HUDEP-2 (cell line): ENCODE measurements at regions not wholly inside any gene's neighbourhood (a gene's known extent, or its start where the extent isn't known, plus 50 kb on each side); places are given as distances from the start of the nearest gene placed in this dataset.

Experiments
- DNase-seq, 76 experiments: peaks; one replicate each; lab custom pipeline; 2025; ENCODE audit not compliant: unreplicated experiment in 76 of 76; lab: John Stamatoyannopoulos, UW

DNA sequence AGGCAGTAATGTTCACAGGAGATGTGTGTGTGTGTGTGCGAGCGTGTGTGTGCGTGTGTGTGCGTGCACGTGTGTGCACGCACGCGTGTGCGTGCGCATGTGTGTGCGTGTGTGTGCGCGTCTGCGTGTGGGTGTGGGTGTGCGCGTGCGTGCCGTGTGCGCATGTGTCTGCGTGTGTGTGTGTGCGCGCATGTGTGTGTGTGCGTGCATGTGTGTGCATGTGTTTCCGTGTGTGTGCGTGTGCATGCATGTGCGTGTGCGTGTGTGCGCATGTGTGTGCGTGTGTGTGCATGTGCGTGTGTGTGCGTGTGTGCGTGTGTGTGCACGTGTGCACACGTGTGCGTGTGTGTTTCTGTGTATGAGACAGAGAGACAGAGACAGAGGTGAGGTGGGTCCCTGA lies 136.0 kb upstream of the CST7 start:
- DNase-seq = no peak

DNA sequence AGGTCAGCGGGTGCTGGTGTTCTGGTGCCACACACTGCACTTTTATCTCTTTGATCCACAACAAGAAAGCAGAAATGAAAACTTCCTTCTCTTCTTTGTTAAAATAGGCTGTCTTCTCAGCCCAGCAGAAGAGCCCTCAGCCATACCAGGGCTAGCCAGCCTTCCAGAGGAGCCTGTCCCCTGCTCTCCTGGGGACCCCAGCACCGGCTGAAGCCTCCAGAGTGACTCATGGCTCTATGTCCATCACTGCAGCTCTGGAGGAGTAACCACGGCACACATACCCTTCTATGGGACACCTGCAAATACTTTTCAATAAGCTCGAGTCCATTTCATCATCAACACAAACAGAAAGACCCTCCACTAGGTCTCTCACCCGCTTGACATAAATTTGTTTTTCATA lies 135.6 kb upstream of the CST7 start:
- DNase-seq = no peak

DNA sequence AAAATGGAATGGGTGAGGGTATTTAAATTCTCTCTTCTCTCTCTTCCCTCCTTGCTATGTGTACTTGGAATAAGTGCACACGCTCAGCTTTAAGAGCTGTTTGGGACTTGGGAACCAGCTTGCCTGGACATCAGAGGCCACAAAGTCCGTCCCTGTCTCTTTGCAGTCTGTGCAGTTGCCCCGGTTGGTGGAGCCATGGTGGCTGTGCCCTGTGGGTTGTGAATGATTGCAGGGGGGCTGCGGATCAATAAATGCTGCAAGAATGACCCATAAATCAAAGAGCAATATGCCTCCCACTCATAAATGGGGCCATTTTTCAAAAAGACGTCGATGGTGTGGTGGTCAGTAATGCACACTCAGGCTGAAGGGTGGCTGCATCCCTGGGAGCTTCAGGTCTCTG lies 135.1 kb upstream of the CST7 start:
- DNase-seq = no peak

DNA sequence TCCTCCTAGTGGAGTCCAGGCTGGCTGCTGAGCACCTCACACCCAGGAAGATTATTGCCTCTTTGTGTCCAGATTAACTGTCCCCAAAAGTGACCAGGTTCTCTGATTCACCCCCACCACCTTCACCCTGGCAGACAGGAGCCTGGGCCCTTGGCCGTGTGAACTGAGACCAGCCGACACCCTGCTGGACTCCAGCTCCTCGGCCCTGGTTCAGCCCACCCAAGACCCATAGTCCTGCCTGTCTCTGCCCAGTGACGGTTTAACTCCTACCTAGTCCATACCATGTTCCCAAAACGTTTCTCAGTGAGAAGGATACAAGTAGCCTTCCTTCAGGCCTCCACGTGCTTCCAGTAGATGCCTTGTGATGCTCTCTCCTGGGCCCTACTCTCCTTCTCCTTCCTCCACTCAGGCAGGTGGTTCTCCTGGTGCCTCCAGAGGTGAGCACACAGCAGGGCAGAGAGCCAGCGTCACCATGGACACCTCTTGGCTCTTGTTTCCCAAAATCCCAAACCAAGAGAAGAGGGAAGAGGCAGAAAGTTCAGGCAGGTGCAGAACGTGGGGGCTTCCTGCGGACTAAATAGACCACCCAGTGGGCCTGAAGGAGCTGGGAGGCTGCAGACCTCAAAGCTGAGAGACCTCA lies 134.4 kb upstream of the CST7 start:
- DNase-seq = no peak

DNA sequence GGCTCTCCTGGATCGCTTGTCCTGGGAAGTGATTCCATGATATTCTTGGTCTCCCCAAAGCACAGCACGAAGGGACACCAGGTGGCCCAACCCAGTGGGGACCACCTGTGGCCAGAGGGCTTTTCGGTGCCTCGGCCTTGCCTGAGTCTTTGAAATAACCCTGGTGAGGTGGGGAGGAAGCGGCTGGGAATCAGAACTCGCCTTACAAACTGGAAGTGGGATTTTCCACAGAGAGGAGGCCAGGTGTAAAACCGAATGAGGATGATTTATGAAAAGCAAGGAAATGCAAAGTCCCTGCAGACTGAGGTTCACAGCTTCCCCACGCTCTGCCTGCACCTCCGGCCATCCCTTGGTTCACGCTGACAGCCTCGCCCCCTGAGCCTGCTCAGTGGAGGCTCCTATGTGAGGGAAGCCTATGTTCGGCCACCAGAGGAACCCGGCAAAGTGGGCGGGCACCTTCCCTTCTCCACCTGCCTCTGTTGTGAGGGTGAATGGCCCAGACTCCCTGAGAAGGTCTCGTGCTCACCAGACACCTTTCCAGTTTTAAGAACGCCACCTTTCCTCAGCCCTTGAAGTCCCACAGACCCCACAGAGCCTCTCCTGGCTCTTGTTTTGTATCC lies 133.8 kb upstream of the CST7 start:
- no peak for DNase-seq

DNA sequence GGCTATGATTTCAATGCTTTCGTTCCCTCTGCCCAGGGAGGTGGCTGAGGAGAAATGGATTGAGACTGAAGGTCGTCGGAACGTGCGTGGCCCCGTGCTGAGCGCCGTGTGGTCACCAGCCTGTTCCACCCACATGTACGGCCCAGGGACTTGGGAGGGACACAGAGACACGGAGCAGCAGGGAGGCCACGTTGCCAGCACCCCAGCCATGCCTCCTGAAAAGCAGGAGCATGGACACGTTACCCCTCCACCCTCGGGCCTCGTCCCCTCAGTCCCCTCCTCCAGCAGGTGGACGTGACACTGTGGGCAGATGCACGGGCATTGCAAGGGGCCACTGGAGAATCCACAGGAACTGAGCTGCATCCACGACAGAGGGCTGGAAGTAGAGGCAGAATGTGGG lies 133.1 kb upstream of the CST7 start:
- no peak for DNase-seq

DNA sequence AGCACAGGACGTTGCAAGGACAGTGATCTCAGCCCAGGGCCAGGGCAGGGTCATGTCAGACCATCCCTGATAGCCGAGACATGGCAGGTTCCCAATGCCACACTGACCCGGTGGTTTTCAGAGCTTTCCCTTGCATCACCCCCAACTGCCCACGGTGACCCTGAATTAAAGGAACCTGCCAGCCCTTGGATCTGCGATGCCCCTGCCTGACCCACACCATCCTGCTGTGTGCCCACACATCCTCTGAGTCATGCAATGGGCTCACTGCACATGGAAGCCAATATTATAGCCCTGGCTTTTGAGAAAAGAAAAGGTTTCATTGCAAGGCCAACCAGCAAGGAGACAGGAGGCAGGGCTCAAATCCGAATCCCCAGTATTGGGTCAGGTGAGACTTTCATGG lies 132.6 kb upstream of the CST7 start:
- DNase-seq = no peak

DNA sequence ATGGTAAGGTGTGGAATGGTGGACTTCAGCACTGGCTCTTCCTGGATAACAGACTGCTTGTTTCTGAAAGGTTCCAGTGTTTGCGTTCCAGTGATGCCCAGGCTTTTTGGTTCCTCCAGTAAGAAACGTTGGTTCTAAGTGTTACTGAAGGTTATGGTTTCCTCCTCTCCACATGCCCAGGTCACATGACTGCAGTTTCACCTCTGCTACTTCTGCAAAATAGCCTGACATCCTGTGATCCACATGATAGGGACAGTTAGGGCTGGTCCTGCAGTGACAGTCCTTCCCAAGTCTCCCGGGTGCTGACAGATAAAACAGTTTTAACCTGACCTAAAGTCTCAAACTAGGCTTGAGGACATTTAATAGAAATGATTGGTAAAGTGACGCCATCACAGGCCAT lies 132.2 kb upstream of the CST7 start:
- DNase-seq = no peak

DNA sequence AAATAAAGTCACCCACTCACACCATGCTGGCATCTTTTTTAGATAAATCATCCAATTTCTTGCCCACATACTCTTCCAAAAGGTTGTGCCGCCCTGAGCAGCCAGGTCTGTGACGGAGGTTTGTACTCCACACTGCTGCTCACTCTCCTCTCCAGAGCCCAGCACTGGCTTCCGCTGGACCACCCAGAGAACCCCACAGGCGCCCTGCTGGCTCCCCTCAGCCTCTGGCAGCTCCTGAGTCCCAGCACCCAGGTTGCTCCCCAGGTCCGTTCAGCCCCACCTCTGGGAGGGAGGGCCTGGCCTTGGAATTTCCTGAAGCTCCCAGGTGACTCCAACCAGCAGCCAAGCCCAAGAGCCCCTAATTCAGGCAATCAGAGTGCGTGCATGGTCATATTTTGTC lies 131.7 kb upstream of the CST7 start:
- no peak for DNase-seq

DNA sequence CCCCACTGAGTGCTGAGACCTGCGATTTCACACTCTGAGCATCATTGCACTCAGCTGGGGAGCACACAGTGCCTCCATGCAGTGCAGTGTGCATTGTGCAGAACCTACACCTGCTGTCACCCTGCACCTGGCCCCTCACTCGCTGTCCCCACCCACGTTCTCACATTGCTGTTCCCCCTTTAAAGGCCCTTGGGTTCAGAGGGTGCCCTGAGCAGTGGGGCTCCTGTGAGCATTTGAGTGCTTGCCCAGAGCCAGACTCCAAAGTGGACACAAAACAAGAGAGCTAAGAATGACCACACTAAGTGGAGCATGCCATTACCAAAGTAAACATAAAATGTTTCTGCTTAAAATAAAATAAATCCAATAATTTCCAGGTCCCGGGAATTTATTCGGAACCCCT lies 131.0 kb upstream of the CST7 start:
- DNase-seq = no peak

DNA sequence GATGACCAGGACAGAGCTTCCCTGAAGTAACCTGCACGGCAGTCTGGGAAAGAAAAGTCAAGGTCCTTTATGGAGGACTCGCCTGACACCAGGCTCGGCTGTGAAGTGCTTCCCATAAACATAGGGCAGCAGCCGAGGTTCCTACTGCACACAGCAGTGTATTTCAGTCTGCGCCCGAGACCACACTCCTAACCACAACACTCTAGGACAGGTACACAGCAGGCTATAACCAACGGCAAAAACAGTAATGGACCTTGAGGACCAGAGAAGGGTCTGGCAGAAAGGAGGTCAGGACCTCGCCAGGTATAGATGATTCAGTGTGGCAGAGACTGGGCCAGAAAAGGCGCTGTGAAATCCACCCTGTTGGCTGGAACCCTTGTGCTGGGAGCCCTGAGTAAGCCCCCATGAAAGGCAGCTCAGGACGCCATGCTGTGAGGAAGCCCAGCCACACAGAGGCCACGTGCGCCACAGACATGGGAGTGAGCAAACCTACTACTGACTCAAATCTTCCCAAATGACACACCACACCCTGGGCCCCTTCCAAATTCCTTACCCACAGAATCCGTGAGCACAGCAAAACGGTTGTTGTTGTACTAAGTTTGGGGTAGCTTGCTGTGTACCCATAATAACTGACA lies 129.6 kb upstream of the CST7 start:
- DNase-seq = no peak

DNA sequence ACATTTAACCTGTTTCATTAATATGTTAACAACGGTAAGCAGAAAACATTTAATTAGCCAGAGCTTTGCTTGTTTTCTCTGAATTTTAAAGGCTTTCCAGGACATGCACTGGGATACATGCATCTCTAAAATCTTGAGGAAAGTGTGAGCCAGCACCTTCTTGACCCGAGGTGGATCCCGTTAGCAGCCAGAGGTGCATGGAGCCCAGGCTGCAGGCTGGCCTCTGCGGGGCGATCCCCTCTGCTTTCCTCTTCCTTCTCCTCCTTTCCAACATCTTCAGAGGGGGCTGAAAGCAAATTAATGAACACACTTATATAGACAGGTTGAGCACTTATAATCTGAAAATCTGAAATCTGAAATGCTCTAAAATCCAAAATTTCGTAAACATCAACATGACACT lies 128.7 kb upstream of the CST7 start:
- no peak for DNase-seq

DNA sequence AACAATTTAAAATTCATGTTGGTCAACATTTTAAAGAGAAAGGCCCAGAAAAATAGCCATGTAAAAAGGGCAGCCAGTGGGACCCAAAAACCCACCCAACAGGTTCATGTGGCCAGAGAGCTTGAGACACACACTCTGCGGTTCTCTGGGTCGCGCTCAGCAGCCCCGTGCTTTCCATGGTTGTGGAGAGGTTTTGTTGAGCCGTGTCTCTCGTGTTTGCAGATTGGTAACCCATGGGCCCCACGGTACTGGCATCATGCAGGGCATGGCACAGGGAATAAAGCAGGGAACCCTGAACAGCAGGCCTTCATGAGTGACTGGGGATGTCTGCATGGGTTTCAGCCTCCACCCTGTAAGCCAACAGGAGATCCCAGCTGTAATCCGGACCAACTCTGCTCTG lies 127.7 kb upstream of the CST7 start:
- no peak for DNase-seq

DNA sequence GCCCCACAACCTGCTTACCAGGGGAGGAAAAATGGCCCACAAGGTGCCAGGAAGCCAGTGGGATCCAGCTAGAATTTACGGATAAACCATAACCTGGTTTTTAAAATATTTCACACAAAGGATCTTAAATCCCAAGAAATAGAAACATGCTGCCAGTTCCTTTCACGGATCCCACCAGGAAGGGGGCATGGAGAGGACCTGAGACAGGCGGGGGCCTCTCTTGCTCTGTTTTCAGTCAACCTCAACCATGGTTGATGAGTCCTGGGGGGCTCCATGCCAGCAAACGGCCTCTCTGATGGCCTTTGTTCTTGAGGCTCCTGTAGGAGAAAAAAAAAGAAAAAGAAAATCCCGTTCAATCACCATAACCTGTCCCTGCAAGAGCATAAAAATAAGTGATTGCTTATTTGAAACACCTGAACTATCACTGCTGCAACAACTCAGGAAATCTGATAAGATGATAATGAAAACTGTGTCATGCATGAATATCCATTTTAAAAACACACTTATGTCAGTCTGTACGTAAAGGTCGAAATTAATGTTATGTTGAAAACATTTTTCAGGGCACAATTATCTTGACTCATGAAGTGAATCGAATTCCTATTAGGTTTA lies 125.8 kb upstream of the CST7 start:
- no peak for DNase-seq

DNA sequence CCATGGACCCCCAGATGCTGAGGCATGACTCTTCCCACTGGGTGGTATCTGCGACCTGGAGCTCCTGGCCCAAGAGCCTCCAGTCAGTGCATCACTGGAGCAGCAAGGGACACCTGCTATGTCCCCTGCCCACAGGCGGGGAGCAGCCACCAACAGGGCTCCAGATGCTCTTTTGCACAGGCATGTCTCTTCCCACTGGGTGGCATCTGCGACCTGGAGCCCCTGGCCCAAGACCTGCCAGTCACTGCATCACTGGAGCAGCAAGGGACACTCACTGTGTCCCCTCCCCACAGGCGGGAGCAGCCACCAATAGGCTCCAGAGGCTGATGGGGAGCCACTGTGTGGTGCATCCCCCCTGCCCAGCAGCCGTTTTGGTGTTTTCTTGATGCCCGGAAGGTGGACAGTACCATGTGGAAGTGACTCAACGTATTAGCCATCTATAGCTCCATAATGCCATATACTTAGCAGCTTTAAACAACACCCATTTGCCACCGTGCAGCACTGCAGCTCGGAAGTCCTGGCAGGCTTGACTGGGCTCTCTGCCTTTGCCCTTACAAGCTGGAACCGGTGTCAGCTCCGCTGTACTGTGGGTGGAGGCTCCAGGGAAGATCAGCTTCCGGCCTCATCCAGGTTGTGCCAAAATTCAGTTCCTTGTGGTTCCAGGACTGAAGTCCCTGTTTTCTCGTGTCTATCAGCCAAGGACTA lies 124.9 kb upstream of the CST7 start:
- DNase-seq = no peak

DNA sequence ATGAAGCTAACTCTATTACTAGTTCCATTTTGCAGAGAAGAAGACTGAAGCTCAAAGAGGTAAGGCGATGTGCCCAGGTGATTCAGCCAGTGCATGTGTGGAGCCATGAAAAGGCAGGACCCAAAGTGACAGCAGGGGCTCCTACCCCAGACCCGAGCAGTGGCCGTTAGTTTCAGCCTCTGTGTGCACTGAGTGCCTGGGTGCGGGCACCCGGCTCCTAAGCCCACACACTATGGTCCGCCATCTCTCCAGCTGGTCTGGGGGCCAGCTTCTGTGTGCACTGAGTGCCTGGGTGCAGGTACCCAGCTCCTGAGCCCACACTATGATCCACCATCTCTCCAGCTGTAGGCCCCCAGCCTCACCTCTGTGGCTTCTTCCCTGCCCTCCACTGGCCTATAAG lies 123.5 kb upstream of the CST7 start:
- DNase-seq = no peak

DNA sequence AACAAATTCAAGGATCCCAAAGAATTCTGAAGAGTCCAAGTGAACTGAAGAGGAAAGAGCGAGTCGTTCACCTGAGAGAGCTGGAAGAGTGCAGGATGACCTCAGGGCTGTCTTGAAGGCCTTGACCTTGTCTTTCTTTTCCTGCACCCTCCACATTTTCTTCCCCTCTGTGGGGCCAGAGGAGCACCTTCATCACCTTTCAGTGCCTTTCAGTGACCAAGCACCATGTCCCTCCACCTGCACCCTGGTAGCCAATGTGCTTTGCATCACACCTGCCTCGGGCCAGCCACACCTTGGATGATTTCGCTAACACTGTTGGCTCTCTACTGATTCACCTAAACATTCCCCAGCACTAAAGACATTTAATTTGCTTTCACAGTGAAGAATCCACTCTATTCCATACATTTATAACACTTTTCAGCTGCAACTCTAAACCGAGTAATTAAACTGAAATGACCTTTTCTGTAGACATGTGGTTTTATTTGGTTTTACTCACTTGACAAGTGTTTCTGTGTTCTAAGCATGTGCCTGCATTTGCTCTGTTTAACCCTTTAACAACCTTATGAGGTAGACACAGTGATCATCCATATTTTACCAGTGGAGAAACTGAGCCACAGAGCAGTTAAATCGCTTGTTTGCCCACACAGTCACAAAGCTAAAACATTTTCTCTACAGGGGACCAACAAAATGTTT lies 121.3 kb upstream of the CST7 start:
- DNase-seq = no peak

DNA sequence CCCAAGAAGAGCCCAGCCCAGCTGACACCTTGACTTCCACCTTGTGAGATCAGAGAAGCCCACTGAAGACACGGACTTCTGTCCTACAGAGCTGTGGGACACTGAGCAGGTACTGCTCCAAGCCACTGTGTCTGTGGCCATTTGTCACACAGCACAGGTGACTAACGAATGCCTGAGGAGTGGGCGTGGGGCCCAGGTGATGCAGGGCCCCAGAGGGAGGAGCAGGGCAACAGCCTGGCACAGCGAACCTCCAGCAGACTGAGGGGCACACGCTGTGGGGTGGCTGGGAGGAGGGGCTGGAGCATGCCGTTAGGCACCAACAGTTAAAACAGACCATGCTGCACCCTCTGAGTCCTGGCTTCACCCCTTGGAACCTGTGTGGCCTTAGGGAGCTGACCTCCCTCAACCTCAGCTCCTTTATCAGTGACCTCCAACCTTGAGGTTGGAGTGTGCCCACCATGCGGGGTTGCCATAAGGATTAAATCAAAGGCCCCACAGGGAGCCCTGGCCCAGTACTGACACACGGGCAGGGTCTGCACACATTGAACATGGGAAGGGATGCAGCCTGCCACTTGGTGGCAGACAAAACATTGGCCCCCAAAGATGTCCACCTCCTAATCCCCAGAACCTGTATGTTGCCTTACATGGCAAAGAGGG lies 119.9 kb upstream of the CST7 start:
- DNase-seq = no peak

DNA sequence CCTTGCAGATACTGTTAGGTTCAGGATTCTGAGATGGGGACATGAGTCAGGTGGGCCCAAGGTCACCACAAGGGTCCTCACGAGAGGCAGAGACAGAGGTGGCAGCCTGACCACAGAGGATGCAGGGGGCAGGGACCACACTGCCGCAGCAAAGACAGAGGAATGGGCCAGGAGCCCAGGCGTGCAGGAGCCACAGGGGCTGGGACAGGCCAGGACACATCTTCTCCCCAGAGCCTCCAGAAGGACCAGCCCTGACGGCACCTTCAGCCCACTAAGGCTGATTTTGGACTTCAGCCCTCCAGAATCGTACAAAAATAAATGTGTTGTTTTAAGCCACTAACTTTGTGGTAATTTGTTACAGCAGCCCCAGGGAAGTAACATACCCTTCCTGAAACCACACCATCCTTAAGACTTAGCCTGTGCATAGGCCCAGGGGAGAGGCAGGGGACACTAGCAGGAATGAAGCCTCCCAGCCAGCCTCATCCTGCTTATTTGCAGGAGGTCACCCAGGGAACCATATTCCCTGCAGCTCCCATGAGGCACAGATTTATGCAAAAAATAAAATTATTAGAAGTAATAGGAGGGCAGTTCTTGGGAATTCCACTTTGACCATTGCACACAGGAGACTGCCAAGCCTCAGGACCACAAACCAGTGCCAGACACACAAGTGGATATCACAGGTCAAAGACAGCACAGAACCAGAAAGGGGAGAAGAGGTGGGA lies 119.3 kb upstream of the CST7 start:
- no peak for DNase-seq

DNA sequence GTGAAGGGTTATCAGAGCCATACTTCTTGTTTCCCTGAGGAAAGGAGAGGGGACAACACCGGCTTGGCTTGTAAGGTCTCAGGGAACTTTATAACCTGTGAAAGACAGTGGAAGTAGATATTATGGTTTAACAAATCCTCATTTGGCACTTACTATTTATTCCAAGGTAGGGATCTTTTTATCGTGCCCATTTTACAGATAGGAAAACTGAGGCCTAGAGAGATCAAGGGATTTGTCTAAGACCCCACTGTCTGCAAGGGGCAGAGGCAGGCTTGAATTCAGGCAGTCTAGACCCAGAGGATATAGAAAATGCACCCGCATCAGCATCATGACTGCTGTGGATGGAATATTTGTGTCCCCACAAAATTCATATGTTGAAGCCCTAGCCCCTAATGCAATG lies 118.4 kb upstream of the CST7 start:
- DNase-seq = no peak
